ENCODE measurements at regions not wholly inside any gene's neighbourhood (a gene's known extent, or its start where the extent isn't known, plus 50 kb on each side); places are given as distances from the start of the nearest gene placed in this dataset.
"Not testable (repeated sequence)": the region's sequence is repeated elsewhere in the genome, so short reads cannot be mapped to it uniquely, and the experiment has no call there.

DNA sequence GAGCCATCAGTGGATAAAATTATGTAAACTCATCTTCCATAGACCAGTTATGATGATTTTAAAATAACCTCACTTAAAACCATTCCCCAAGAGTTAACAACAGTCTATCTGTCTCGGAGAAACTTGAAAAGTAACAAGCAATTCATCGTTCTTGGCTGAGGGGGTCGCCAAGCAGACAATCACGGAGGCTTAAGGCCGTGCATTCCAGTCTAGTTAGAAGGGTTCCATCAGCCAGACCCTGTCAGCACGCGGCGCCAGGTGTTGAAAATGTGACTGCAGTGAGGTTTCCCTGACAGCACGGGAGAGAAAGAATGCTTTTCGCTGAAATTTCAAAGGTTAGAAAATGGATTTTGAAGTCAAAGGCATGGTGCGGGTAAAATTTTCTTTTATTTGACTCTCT is 1025.0 kb upstream of the CELF2 start:
- no peak for DNase-seq (ENCODE audit: extremely low read depth in 1 of 2, low read depth in 1 of 2)

DNA sequence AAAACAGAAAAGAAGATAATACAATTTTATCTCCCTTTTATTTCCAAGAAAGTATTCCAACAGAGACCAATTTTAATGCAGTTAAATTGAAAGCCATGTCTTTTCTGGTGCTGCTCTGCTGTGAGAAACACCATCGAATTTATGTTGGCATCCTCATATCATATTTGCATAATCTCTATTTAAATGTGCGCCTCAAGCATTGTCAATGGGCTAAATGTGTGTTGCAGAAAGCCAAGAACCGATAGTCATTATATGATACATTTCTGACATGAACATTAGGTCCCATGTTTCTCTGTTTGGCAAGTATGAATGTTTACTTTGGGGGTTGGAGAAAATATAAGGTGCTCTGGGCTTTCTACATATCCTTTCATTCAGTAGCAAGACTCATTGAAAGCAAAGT is 1023.5 kb upstream of the CELF2 start:
- no peak for DNase-seq (ENCODE audit: extremely low read depth in 1 of 2, low read depth in 1 of 2)

DNA sequence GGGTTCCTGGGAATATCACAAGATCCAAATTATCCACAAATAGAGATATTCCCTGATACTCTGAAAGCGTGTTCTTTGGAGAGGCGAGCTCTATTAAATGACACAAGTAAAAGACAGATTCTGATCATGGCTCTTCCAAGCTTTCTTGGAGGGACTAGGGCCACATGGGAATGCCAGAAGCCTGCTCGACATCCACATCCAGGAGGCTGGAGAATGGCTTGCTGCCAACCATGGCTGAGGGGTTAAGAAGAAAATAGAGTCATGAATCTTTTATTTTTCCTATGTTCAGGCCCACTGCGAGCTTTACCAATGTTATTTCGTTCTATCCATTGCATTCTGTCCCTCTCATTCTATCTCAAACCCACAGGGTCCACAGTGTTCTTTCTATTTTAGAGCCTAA is 1018.0 kb upstream of the CELF2 start:
- DNase-seq (ENCODE audit: extremely low read depth in 1 of 2, low read depth in 1 of 2), result no peak

DNA sequence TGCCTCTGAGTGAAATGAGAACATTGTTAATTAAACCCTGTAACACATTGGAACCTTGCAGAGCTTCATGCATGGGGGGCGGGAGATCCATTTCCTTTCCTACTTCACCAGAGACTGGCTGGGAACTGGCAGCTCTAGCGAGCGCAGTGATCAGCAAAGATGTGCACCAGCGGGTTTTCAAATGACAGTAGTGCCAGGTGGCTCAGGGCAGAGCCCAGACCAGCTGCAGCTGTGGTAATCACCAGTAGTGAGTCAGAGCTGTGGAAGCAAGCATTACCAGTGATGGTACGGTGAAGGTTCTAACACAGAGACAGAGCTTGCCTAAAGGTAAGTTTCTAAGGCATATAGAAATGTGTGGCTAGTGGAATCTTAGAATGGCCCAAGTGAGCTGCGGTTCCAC is 1009.7 kb upstream of the CELF2 start:
- DNase-seq (ENCODE audit: extremely low read depth in 1 of 2, low read depth in 1 of 2), result no peak

DNA sequence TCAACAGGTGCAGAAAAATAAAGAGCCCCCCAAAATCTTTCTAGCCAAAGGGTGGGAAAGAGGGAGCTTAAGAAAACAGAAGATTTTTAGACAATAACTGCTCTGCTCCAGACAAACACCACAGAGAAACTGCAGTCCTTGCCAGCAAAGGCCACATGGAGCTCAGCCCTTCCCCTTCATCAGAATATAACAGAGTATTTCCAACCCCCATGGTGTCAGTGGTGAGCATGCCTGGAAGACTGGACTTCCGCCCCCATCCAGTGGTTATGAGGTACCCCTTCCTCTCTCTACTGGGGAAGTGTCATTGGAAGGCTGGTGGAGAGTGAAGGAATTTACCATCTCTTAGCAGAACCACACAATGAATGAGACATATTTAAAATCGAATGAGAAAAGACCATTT is 1007.3 kb upstream of the CELF2 start:
- DNase-seq (ENCODE audit: extremely low read depth in 1 of 2, low read depth in 1 of 2), result no peak

DNA sequence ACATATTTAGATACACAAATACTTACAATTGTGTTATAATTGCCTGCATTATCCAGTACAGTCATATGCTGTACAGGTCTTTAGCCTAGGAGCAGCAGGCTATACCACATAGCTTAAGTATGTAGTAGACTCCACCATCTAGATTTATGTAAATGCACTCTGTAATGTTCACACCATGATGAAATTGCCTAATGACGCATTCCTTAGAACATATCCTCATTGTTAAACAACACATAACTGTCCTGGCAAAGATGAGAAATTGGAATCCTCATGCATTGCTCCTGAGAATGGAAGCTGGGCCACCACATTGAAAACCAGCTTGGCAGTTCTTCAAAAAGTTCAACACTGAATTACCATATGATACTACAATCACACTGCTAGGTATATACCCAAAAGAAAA is 1002.8 kb upstream of the CELF2 start:
- no peak for DNase-seq (ENCODE audit: extremely low read depth in 1 of 2, low read depth in 1 of 2)

DNA sequence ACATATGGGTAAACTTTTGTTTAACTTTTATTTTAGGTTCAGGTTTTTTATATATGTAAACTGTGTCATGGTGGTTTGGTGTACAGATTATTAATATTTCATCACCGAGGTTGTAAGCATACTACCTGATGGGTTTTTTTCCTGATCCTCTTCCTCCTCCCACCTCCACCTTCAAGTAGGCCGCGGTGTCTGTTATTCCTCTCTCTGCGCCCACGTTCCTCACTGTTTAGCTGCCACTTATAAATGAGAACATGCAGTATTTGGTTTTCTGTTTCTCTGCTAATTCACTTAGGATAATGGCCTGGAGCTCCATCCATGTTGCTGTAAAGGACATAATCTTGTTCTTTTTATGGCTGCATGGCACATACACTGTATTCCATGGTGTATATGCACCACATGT is 1000.0 kb upstream of the CELF2 start:
- DNase-seq (ENCODE audit: extremely low read depth in 1 of 2, low read depth in 1 of 2), result no peak

DNA sequence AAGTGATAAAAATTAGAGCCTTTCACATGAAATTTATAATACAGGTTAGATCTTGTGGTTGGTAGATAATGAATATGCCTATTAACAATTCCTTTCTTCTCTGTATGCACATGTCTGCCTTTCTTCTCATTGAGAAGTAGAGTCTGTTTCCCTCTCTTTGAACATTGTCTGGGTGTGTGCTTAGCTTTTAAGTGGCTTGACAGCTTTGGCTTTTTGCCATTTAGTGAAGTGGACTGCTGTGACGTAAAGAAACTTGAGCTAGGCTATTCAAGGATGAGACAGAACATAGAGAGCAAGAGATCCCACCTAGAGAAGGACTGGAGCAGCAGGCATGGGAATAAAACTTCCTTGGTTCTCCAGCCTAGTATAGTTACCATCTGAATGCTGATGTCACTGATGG is 996.7 kb upstream of the CELF2 start:
- no peak for DNase-seq (ENCODE audit: extremely low read depth in 1 of 2, low read depth in 1 of 2)

DNA sequence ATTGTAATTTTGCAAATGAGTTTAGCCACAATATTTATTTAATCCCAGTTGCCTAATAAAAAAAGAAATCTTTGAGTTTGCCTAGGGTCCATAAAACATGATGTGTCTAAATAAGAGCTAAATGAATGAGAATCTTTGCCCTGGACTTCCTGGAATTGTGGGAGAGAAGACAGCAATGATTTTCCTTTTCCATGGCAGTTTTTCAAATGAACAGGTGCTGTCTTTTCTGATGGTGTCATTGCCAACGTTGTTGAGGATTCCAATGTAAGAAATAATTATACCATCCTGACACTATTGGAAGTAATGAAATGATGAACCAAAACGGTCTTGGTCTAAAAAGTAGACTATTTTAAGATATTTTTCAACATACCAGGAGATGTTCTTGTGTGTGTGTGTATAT is 984.7 kb upstream of the CELF2 start:
- DNase-seq (ENCODE audit: extremely low read depth in 1 of 2, low read depth in 1 of 2), result no peak

DNA sequence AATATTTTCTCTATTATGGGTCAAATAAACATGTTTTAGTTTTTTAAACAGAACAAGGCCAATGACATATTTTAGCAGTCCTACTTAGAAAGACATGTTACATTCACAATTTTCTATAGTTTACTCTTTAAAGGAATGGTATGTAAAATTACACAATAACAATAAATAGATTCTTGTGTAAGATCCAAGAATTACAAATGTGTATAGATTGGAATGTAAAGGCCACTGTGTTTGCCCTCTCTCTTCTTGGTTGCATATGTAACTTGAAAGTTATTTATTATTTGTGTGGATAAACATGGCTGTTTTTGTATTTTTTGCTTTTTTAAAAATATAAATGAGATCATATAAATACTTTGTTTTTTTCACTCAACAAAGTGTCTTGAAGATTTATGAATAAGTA is 979.3 kb upstream of the CELF2 start:
- DNase-seq (ENCODE audit: extremely low read depth in 1 of 2, low read depth in 1 of 2), result no peak

DNA sequence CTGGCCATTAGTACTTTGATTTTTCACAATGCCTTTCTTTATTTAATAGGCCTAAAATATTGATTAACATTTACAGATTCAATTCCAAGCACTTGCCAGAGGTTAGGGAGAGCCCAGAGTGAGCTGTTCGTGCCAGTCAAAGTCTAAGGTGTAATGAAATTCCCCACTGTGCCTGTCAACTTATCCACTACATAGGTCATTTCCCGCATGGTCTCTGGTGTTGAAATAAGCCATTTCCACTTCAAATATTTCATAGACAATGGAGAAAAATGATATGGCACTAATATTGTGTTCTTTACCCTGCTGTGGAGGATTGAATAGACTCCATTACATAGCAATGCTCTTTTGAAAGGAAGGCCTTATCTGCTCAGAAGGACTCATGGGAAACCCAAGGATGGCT is 978.1 kb upstream of the CELF2 start:
- DNase-seq (ENCODE audit: extremely low read depth in 1 of 2, low read depth in 1 of 2), result no peak

DNA sequence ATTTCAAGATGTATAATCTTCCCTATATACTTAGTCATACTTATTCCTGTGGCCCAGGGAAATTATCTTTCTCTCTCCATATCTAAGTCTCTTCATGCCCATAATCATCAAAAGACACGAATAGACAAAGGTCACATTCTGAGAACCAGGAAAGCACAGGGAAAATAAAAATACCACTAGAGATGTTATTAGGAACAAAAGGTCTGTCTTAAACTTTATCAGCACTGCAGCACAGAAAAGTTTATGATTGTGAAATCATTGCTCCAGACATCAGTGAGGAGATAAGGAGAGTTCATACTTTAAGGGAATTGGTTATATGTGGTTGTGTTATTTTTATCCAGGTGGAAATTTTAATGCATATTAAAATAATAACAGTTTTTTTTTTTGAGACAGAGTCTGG is 974.6 kb upstream of the CELF2 start:
- DNase-seq (ENCODE audit: extremely low read depth in 1 of 2, low read depth in 1 of 2), result no peak

DNA sequence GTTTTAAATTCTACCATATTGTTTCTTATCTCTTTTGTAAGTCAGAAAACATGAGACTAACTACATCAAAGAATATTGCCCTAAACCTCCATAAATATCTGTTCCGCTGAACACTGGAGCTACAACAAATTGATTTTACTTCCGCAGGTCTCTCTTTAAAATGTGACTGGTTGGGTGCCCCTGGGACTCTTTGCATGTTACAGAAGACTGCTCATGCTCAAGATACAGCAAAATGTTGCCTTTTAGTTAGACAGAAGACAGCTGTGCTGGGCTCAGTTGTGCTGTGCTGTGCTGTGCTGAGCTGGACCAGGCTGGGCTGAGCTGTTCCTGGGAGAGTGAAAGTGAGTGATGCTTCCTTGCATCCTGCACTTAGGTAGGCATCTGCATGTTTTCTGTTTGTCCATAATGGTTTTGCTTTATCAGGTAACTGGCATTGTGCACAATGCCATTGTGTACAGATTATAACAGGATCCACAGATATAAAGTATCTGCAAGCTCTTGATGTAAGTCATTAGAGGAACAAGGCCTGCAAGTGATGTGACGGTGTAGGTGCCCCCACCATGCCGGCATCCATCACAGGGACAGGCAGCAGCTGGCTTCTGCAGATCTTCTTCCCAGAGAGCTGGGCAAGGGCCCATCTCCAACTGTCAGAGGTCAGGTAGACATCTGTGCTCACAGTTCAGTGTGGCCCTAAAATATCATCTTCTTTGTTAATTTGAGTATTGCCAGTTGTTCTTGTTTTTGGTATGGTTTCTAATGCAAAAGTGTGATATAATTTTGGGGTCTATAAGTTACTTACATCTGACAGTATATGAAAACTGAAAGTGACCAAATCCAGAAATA is 972.5 kb upstream of the CELF2 start:
- no peak for DNase-seq (ENCODE audit: extremely low read depth in 1 of 2, low read depth in 1 of 2)

DNA sequence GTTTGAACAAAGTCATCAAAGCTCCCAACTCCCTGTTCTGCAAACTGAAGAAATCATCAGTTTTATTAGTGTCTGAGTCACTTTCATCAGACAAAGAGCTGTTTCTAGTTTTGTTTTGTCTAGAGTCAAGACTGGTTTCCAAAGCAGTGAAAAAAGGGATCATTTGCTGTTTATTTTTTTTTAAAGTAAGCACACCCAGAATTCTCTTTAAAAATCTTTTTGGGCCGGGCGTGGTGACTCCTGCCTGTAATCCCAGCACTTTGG is 972.0 kb upstream of the CELF2 start:
- DNase-seq (ENCODE audit: extremely low read depth in 1 of 2, low read depth in 1 of 2), result no peak

DNA sequence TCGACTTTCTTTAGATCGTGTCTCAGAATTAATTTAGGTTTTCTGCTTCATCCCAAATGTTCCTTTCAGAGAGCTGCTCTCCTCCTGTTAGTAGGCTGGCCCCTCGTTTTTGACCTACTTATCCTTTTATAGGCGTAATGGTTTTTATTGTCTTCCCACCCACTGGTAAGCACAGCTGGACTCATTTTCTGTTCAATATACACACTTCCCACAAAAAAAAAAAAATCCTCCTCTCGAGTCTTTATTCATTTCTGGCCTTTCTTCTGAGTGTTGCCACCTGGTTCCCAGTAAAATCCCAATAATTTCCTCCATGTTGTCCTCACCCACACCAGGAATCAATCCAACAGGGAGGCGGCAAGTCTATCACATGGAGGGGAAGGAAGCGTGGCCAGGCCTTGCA is 970.2 kb upstream of the CELF2 start:
- DNase-seq (ENCODE audit: extremely low read depth in 1 of 2, low read depth in 1 of 2), result no peak

DNA sequence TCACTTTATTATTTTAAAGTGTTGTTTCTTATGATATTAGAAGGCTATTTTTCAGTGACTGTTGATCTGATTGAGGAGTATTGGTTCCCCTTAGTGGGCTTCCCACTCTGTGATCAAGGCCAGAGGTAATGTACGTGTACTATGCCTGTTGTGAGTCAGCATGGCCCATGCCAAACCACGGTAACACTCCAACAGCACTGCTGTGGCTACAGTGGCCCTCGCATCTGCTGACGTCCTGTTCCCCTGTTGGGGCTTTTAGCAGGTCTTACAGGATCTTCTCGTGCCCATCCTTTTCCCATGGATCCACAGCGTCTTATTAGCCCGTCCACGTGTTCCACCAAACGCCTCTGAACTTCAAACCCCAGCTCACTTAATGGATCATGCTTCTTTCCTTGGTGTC is 964.6 kb upstream of the CELF2 start:
- DNase-seq (ENCODE audit: extremely low read depth in 1 of 2, low read depth in 1 of 2), result no peak

DNA sequence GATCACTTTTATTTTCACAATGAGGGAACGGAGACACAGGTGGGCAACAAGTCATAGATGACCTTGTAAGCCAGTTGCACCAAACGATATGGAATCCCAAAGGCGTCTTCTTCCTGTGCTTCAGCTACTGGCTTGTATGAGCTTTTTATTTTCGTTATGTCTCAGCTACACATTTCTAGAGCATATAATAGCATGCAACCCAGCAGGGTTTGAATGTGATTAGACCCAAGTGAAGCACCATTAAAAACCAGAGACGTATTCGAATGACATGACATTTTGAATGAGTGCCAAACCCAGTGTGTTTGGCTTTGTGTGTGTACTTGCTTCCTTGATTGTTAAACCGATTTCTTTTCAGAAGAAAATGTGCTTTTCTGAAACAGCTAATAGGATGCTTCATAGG is 963.2 kb upstream of the CELF2 start:
- DNase-seq (ENCODE audit: extremely low read depth in 1 of 2, low read depth in 1 of 2), result no peak

DNA sequence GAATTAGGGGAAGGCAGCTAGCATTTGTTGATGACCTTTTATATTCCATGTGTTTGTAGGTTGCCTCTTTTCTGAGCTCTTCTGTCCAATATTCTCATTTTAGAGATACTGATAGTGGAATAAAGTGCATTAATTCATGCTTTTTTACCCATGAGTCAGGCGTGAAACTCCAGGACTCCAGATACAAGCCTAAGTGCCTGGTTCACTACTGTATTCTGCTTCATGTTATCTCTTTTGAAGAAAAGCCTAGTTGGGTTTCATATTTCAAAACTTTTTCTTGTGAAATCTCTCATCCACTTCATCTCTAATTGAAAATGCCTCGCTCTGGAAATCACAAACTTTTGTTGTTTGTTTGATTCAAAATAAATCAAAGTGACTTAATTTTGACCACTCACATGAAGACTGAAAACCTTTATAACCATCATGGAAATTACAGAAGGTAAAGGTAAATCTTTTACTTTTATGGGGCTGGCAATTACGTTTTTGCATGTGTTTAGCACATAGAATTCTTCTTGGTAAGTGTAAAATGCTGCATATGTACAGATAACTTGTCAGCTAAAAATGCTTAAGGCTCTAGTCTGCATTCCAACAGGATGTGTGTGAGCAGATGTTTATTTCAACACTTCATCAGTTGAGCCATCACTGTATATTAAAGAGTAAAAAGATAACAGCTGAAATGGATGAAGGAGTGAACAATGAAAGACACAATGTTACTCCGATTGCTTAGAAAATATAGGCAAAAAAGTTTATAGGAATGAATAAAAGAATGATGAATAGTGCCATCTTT is 961.8 kb upstream of the CELF2 start:
- DNase-seq (ENCODE audit: extremely low read depth in 1 of 2, low read depth in 1 of 2), result no peak

DNA sequence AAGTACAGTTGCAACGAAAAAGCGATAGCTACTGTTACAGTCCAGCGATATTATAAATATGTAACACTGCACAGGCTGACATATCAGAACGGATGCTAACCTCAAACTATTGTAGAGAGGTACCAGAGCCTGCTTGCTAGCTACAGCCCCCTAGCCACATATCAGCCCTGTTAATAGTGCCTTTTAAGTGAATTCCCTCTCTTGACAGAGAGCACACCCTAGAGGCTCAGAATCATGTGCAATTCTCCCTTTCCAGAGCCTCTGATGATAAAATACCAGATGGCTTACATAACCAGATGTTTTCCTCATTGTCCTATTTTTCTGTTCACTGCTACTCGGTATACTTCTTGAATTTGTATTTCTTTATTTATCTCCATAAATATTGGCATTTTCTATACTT is 960.7 kb upstream of the CELF2 start:
- DNase-seq (ENCODE audit: extremely low read depth in 1 of 2, low read depth in 1 of 2), result no peak

DNA sequence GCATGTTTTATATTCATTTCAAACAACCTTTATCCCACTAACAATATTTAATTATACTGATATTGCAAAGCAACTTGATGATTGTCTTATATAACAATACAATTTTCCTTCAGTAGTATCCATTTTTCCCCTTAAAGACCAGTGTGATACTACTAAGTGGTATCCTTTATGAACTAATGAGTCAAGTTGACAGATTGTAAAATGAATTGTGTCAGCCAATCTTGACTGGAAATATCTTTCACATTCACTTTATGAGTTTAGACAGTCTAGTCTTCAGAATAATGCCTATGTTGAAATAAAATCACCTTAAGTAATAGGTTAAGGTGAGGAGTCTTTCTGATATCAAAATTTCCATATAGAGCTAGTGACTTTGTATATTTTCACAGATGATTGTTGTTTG is 950.0 kb upstream of the CELF2 start:
- no peak for DNase-seq (ENCODE audit: extremely low read depth in 1 of 2, low read depth in 1 of 2)

DNA sequence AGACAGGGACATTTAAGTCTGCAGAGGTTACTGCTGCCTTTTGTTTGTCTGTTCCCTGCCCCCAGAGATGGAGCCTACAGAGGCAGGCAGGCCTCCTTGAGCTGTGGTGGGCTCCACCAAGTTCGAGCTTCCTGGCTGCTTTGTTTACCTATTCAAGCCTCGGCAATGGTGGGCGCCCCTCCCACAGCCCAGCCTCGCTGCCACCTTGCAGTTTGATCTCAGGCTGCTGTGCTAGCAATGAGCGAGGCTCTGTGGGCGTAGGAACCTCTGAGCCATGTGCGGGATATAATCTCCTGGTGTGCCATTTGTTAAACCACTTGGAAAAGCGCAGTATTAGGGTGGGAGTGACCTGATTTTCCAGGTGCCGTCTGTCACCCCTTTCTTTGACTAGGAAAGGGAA is 942.8 kb upstream of the CELF2 start:
- DNase-seq (ENCODE audit: extremely low read depth in 1 of 2, low read depth in 1 of 2), result not testable (repeated sequence)

DNA sequence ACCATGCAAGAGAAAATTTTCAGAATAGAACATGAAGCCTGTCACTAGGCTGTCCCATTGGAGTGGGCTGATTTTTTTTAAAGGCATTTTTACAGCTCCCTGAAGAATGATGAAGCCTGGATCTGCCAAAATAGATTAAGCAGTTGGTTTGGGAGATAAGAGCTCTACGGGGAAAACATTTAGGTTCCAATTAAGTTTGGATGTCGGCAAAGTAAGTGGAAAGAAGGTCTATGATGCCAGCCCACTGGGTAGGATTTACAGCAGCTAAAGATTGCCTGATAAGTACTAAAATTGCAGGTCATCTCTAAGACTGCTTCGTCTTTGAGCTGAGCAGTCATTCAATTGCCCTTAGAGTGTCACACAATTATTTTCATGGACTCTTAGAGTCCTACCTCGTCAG is 939.2 kb upstream of the CELF2 start:
- no peak for DNase-seq (ENCODE audit: extremely low read depth in 1 of 2, low read depth in 1 of 2)

DNA sequence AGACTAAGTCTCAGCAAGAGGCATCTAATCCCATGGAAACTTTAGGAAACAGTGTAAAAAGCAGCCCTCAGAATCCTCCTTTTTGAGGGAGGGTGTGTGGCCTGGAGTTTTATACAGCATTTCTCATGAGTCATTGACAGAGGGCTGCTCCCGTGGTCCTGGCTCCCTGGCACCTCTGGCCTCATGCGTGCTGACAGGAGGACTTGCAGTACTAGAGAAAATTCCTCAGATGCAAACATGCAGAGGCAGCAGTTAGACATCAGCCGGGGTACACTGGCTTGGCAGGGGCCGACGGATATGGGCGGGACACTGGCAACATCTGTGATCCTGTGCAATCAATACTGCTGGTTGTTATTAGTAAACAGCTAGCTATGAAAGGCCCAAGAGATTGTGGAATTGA is 925.1 kb upstream of the CELF2 start:
- DNase-seq (ENCODE audit: extremely low read depth in 1 of 2, low read depth in 1 of 2), result no peak
